ENCODE measurements at regions not wholly inside any gene's neighbourhood (a gene's known extent, or its start where the extent isn't known, plus 50 kb on each side); places are given as distances from the start of the nearest gene placed in this dataset.

- Histone ChIP-seq H3K27ac (ENCODE audit: poor library complexity, severe bottlenecking) (no peak overlapping the region), H3K4me3 (ENCODE audit: severe bottlenecking) (no peak overlapping the region), H3K36me3 (ENCODE audit: low read depth) (no peaks in the 10 kb centered on the region), H3K4me1 (ENCODE audit: insufficient read depth, poor library complexity, severe bottlenecking) (no peaks in the 10 kb centered on the region), H3K27me3 (ENCODE audit: insufficient read depth, poor library complexity, severe bottlenecking) (no peaks in the 10 kb centered on the region), H3K9me3 (ENCODE audit: severe bottlenecking) (no peaks in the 10 kb centered on the region)
- ATAC-seq (ENCODE audit: low read depth): no peak
- no peak for DNase-seq (ENCODE audit: low spot score)
- TF ChIP-seq CTCF (IDR thresholded peaks at IDR 0.05; ENCODE audit: poor library complexity, severe bottlenecking): no peak
Observed at GRCh38 chr2:5845798-5846330, 153.7 kb downstream of the SOX11 start.

GRCh38 chr2:5846881-5847280 lies 154.7 kb downstream of the SOX11 start:
- TF ChIP-seq CTCF (IDR thresholded peaks at IDR 0.05; ENCODE audit: poor library complexity, severe bottlenecking): no peak
- H3K9me3 ChIP-seq (ENCODE audit: severe bottlenecking): no peaks in the 10 kb centered on the region
- no peak overlapping the region for H3K4me3 ChIP-seq (ENCODE audit: severe bottlenecking)
- H3K36me3 ChIP-seq (ENCODE audit: low read depth): no peaks in the 10 kb centered on the region
- ATAC-seq (ENCODE audit: low read depth) (no peak), DNase-seq (ENCODE audit: low spot score) (no peak)
- no peak overlapping the region for H3K27ac ChIP-seq (ENCODE audit: poor library complexity, severe bottlenecking)
- H3K27me3 ChIP-seq (ENCODE audit: insufficient read depth, poor library complexity, severe bottlenecking): no peaks in the 10 kb centered on the region
- H3K4me1 ChIP-seq (ENCODE audit: insufficient read depth, poor library complexity, severe bottlenecking): no peaks in the 10 kb centered on the region

- DNase-seq (ENCODE audit: low spot score) (no peak), ATAC-seq (ENCODE audit: low read depth) (no peak)
- Histone ChIP-seq H3K4me1 (ENCODE audit: insufficient read depth, poor library complexity, severe bottlenecking) (no peaks in the 10 kb centered on the region), H3K36me3 (ENCODE audit: low read depth) (no peaks in the 10 kb centered on the region), H3K27me3 (ENCODE audit: insufficient read depth, poor library complexity, severe bottlenecking) (no peaks in the 10 kb centered on the region), H3K4me3 (ENCODE audit: severe bottlenecking) (no peak overlapping the region), H3K27ac (ENCODE audit: poor library complexity, severe bottlenecking) (no peak overlapping the region), H3K9me3 (ENCODE audit: severe bottlenecking) (no peaks in the 10 kb centered on the region)
- TF ChIP-seq CTCF (IDR thresholded peaks at IDR 0.05; ENCODE audit: poor library complexity, severe bottlenecking): no peak
Observed at GRCh38 chr2:5849562-5849961, 157.4 kb downstream of the SOX11 start.

GRCh38 chr2:5851410-5851809 lies 159.2 kb downstream of the SOX11 start:
- no peaks in the 10 kb centered on the region for H3K9me3 ChIP-seq (ENCODE audit: severe bottlenecking)
- no peaks in the 10 kb centered on the region for H3K4me1 ChIP-seq (ENCODE audit: insufficient read depth, poor library complexity, severe bottlenecking)
- H3K27me3 ChIP-seq (ENCODE audit: insufficient read depth, poor library complexity, severe bottlenecking): no peaks in the 10 kb centered on the region
- H3K27ac ChIP-seq (ENCODE audit: poor library complexity, severe bottlenecking): no peak overlapping the region
- no peak overlapping the region for H3K4me3 ChIP-seq (ENCODE audit: severe bottlenecking)
- no peaks in the 10 kb centered on the region for H3K36me3 ChIP-seq (ENCODE audit: low read depth)
- ATAC-seq (ENCODE audit: low read depth) (no peak), DNase-seq (ENCODE audit: low spot score) (no peak)
- no peak for TF ChIP-seq CTCF (IDR thresholded peaks at IDR 0.05; ENCODE audit: poor library complexity, severe bottlenecking)

DNA sequence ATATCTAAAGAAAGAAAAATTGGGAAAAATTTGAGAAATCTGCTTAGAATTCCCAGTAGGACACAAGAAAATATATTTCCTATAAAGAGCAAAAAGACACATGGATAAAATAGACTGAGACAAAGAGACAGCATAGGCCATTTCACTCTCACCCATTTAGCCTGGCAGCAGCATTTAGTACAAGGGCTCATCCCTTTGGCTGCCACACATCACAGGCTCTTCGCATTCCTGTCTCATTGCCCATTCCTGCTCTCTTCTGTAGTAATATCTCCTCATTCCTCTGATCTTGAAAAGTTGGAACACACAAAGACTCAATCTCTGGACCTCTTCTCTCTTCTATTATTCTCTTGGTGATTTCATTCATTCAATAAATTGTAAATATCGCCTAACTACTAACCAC lies 162.6 kb downstream of the SOX11 start:
- no peak for DNase-seq (ENCODE audit: low spot score)
- ATAC-seq (ENCODE audit: low read depth): no peak
- Histone ChIP-seq H3K36me3 (ENCODE audit: low read depth) (no peaks in the 10 kb centered on the region), H3K4me1 (ENCODE audit: insufficient read depth, poor library complexity, severe bottlenecking) (no peaks in the 10 kb centered on the region), H3K27me3 (ENCODE audit: insufficient read depth, poor library complexity, severe bottlenecking) (no peaks in the 10 kb centered on the region), H3K4me3 (ENCODE audit: severe bottlenecking) (no peak overlapping the region), H3K9me3 (ENCODE audit: severe bottlenecking) (no peaks in the 10 kb centered on the region), H3K27ac (ENCODE audit: poor library complexity, severe bottlenecking) (no peak overlapping the region)
- no peak for TF ChIP-seq CTCF (IDR thresholded peaks at IDR 0.05; ENCODE audit: poor library complexity, severe bottlenecking)

Measured in RWPE2 (cell line).